Liver (tissue), 3 donors: ENCODE measurements at regions not wholly inside any gene's neighbourhood (a gene's known extent, or its start where the extent isn't known, plus 50 kb on each side); places are given as distances from the start of the nearest gene placed in this dataset.

Experiments used
- FOXA1 ChIP-seq: IDR thresholded peaks from 2 replicates; pipeline ENCODE4 v1.6.1; 2016; ENCODE audit warnings: antibody characterized with exemption
- GABPA ChIP-seq, 2 donors: IDR thresholded peaks in 1 of 2; conservative IDR thresholded peaks in 1 of 2; 2 replicates each; pipeline ENCODE4 v1.6.1; 2016; ENCODE audit warnings: antibody characterized with exemption in 2 of 2, mild to moderate bottlenecking in 1 of 2, moderate library complexity in 1 of 2
- TAF1 ChIP-seq: conservative IDR thresholded peaks from 2 replicates; pipeline ENCODE4 v1.6.1; 2016; ENCODE audit warnings: antibody characterized with exemption, mild to moderate bottlenecking
- TF ChIP-seq, protein P1 (sequence below): fragments of 150-350 bp; IDR thresholded peaks from 2 replicates; pipeline ENCODE4 v1.5.1; 2017; ENCODE audit warnings: improper control_type of control experiment, low read depth, low read length; ENCODE audit not compliant: missing input control
- TF ChIP-seq, protein P2 (sequence below): IDR thresholded peaks from 2 replicates; pipeline ENCODE4 v1.6.1; 2016; ENCODE audit warnings: antibody characterized with exemption
- TF ChIP-seq, protein P3 (sequence below): IDR thresholded peaks from 2 replicates; pipeline ENCODE4 v1.6.1; 2016; ENCODE audit warnings: antibody characterized with exemption, mild to moderate bottlenecking
- TF ChIP-seq, protein P4 (sequence below): IDR thresholded peaks from 2 replicates; pipeline ENCODE4 v1.6.1; 2016; ENCODE audit warnings: antibody characterized with exemption
- donor health status: healthy.
- donor health status: healthy.

DNA sequence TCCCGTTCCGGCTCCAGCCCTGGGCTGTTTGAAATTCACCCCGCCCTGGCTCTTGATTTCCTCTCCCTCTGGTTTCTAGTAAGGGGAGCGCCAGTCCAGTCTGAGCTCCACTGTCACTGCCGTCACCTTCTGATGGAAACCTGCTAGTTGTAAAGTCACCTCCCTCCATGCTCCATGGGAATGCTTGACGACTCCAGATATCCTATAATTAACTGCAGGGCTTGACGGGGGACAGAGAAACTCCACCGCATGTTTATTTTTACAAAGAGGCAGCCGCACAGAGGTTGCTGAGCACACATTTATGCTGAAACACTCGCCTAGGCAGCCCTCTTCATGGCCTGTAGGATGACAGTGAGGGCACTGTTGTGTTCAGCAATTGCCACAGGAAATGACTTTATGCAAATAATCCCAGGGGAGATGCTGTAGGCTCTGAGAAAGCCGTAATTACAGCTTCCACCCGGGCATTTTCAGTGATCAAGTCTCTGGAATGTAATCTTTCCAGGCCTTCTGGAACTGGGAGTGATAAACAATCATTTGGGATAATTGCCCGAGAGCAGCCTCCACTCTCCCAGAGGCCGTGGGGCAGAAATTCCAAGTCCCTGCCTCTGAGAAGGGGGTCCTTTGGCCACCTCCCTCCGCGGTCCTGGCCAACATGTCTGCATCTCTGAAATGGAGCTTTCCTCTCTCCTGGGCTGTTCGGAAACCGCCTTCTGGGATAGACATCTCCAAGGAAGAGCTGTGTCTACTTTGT lies 300.5 kb downstream of the KLF6 start:
- TF ChIP-seq, protein P1, sequence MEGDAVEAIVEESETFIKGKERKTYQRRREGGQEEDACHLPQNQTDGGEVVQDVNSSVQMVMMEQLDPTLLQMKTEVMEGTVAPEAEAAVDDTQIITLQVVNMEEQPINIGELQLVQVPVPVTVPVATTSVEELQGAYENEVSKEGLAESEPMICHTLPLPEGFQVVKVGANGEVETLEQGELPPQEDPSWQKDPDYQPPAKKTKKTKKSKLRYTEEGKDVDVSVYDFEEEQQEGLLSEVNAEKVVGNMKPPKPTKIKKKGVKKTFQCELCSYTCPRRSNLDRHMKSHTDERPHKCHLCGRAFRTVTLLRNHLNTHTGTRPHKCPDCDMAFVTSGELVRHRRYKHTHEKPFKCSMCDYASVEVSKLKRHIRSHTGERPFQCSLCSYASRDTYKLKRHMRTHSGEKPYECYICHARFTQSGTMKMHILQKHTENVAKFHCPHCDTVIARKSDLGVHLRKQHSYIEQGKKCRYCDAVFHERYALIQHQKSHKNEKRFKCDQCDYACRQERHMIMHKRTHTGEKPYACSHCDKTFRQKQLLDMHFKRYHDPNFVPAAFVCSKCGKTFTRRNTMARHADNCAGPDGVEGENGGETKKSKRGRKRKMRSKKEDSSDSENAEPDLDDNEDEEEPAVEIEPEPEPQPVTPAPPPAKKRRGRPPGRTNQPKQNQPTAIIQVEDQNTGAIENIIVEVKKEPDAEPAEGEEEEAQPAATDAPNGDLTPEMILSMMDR: no peak
- TF ChIP-seq, protein P2, sequence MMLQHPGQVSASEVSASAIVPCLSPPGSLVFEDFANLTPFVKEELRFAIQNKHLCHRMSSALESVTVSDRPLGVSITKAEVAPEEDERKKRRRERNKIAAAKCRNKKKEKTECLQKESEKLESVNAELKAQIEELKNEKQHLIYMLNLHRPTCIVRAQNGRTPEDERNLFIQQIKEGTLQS: no peak
- TF ChIP-seq, protein P3, sequence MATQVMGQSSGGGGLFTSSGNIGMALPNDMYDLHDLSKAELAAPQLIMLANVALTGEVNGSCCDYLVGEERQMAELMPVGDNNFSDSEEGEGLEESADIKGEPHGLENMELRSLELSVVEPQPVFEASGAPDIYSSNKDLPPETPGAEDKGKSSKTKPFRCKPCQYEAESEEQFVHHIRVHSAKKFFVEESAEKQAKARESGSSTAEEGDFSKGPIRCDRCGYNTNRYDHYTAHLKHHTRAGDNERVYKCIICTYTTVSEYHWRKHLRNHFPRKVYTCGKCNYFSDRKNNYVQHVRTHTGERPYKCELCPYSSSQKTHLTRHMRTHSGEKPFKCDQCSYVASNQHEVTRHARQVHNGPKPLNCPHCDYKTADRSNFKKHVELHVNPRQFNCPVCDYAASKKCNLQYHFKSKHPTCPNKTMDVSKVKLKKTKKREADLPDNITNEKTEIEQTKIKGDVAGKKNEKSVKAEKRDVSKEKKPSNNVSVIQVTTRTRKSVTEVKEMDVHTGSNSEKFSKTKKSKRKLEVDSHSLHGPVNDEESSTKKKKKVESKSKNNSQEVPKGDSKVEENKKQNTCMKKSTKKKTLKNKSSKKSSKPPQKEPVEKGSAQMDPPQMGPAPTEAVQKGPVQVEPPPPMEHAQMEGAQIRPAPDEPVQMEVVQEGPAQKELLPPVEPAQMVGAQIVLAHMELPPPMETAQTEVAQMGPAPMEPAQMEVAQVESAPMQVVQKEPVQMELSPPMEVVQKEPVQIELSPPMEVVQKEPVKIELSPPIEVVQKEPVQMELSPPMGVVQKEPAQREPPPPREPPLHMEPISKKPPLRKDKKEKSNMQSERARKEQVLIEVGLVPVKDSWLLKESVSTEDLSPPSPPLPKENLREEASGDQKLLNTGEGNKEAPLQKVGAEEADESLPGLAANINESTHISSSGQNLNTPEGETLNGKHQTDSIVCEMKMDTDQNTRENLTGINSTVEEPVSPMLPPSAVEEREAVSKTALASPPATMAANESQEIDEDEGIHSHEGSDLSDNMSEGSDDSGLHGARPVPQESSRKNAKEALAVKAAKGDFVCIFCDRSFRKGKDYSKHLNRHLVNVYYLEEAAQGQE: no peak
- no peak for TF ChIP-seq TAF1
- TF ChIP-seq FOXA1: no peak
- TF ChIP-seq, protein P4, sequence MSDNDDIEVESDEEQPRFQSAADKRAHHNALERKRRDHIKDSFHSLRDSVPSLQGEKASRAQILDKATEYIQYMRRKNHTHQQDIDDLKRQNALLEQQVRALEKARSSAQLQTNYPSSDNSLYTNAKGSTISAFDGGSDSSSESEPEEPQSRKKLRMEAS: no peak
- no peak for TF ChIP-seq GABPA (IDR thresholded peaks at IDR 0.05 in 1 of 2, conservative IDR thresholded peaks at IDR 0.05 in 1 of 2)
